ES-I3 (cell line): ENCODE measurements at regions not wholly inside any gene's neighbourhood (a gene's known extent, or its start where the extent isn't known, plus 50 kb on each side); places are given as distances from the start of the nearest gene placed in this dataset.

Experiments used
- H3K36me3 ChIP-seq: 2 replicates; pipeline ENCODE4 v1.6.1; 2013; ENCODE audit warnings: mild to moderate bottlenecking, low read length, control low read depth, moderate library complexity; ENCODE audit not compliant: insufficient read depth
- H3K4me1 ChIP-seq: 2 replicates; pipeline ENCODE4 v1.6.1; 2013; ENCODE audit warnings: mild to moderate bottlenecking, control low read depth, low read length; ENCODE audit not compliant: insufficient read depth
- H3K9ac ChIP-seq: 2 replicates; pipeline ENCODE4 v1.6.1; 2013; ENCODE audit warnings: low read depth, mild to moderate bottlenecking, low read length, moderate library complexity
- H3K9me3 ChIP-seq: 2 replicates; pipeline ENCODE4 v1.6.1; 2013; ENCODE audit warnings: mild to moderate bottlenecking, low read length, moderate library complexity; ENCODE audit not compliant: control insufficient read depth, insufficient read depth

- Histone ChIP-seq H3K36me3 (no peaks in the 10 kb centered on the region), H3K9ac (no peak overlapping the region)
Observed at GRCh38 chr14:22394616-22395015, 194.4 kb downstream of the DAD1 start.

GRCh38 chr14:22393796-22394195, 195.2 kb downstream of the DAD1 start:
- H3K9me3 ChIP-seq, result no peaks in the 10 kb centered on the region

More at GRCh38 chr14:22394616-22395015, 194.4 kb downstream of the DAD1 start:
- Histone ChIP-seq H3K9me3 (no peaks in the 10 kb centered on the region), H3K4me1 (no peaks in the 10 kb centered on the region)

GRCh38 chr14:22391908-22392565, 197.0 kb downstream of the DAD1 start:
- H3K9me3 ChIP-seq, result no peaks in the 10 kb centered on the region
- H3K36me3 ChIP-seq, result no peaks in the 10 kb centered on the region
- H3K9ac ChIP-seq, result no peak overlapping the region
- no peaks in the 10 kb centered on the region; the same call in 1 of the 2 replicates for H3K4me1 ChIP-seq

More at GRCh38 chr14:22393796-22394195, 195.2 kb downstream of the DAD1 start:
- Histone ChIP-seq H3K4me1 (no peaks in the 10 kb centered on the region), H3K36me3 (no peaks in the 10 kb centered on the region), H3K9ac (no peak overlapping the region)

- H3K9ac ChIP-seq, result no peak overlapping the region
Observed at GRCh38 chr14:22390824-22391461, 198.1 kb downstream of the DAD1 start.

GRCh38 chr14:22390195-22390594, 198.8 kb downstream of the DAD1 start:
- H3K9me3 ChIP-seq, result no peaks in the 10 kb centered on the region
- H3K36me3 ChIP-seq, result no peaks in the 10 kb centered on the region
- no peaks in the 10 kb centered on the region; the same call in 1 of the 2 replicates for H3K4me1 ChIP-seq
- H3K9ac ChIP-seq, result no peak overlapping the region

More at GRCh38 chr14:22390824-22391461, 198.1 kb downstream of the DAD1 start:
- no peaks in the 10 kb centered on the region for H3K9me3 ChIP-seq
- no peaks in the 10 kb centered on the region for H3K36me3 ChIP-seq
- no peaks in the 10 kb centered on the region; the same call in 1 of the 2 replicates for H3K4me1 ChIP-seq

GRCh38 chr14:22388669-22389595, 200.1 kb downstream of the DAD1 start:
- H3K4me1 ChIP-seq, result no peaks in the 10 kb centered on the region; the same call in 1 of the 2 replicates
- H3K9me3 ChIP-seq, result no peaks in the 10 kb centered on the region
- no peaks in the 10 kb centered on the region for H3K36me3 ChIP-seq
- H3K9ac ChIP-seq, result no peak overlapping the region

GRCh38 chr14:22387776-22388241, 201.2 kb downstream of the DAD1 start:
- H3K9ac ChIP-seq, result no peak overlapping the region
- no peaks in the 10 kb centered on the region; the same call in 1 of the 2 replicates for H3K4me1 ChIP-seq
- H3K9me3 ChIP-seq, result no peaks in the 10 kb centered on the region

GRCh38 chr14:22386924-22387775, 201.9 kb downstream of the DAD1 start:
- no peak overlapping the region for H3K9ac ChIP-seq
- no peaks in the 10 kb centered on the region for H3K9me3 ChIP-seq
- peaks cover under 1% of the 10 kb centered on the region for H3K4me1 ChIP-seq
- H3K36me3 ChIP-seq, result no peaks in the 10 kb centered on the region

More at GRCh38 chr14:22387776-22388241, 201.2 kb downstream of the DAD1 start:
- no peaks in the 10 kb centered on the region for H3K36me3 ChIP-seq

GRCh38 chr14:22384974-22385526, 204.0 kb downstream of the DAD1 start:
- Histone ChIP-seq H3K4me1 (peaks cover 9% of the 10 kb centered on the region), H3K9me3 (no peaks in the 10 kb centered on the region), H3K9ac (no peak overlapping the region), H3K36me3 (no peaks in the 10 kb centered on the region)

- no peaks in the 10 kb centered on the region for H3K9me3 ChIP-seq
- peaks cover 9% of the 10 kb centered on the region for H3K4me1 ChIP-seq
- H3K36me3 ChIP-seq, result no peaks in the 10 kb centered on the region
- H3K9ac ChIP-seq, result no peak overlapping the region
Observed at GRCh38 chr14:22384167-22384549, 204.9 kb downstream of the DAD1 start.

GRCh38 chr14:22383515-22384166, 205.4 kb downstream of the DAD1 start:
- Histone ChIP-seq H3K4me1 (peaks cover 9% of the 10 kb centered on the region), H3K9ac (no peak overlapping the region)

GRCh38 chr14:22382955-22383354, 206.1 kb downstream of the DAD1 start:
- Histone ChIP-seq H3K4me1 (peaks cover 9% of the 10 kb centered on the region), H3K9ac (no peak overlapping the region), H3K36me3 (no peaks in the 10 kb centered on the region), H3K9me3 (no peaks in the 10 kb centered on the region)

More at GRCh38 chr14:22383515-22384166, 205.4 kb downstream of the DAD1 start:
- Histone ChIP-seq H3K9me3 (no peaks in the 10 kb centered on the region), H3K36me3 (no peaks in the 10 kb centered on the region)

- Histone ChIP-seq H3K9me3 (no peaks in the 10 kb centered on the region), H3K36me3 (no peaks in the 10 kb centered on the region), H3K4me1 (peaks cover 9% of the 10 kb centered on the region; the same call in 1 of the 2 replicates), H3K9ac (no peak overlapping the region)
Observed at GRCh38 chr14:22382395-22382794, 206.6 kb downstream of the DAD1 start.
